Right forelimb (tissue), 1 donor: ENCODE measurements at regions not wholly inside any gene's neighbourhood (a gene's known extent, or its start where the extent isn't known, plus 50 kb on each side); places are given as distances from the start of the nearest gene placed in this dataset.

Experiments
- DNase-seq: peaks from one replicate; pipeline ENCODE4 v3.0.0-alpha.2; 2018

DNA sequence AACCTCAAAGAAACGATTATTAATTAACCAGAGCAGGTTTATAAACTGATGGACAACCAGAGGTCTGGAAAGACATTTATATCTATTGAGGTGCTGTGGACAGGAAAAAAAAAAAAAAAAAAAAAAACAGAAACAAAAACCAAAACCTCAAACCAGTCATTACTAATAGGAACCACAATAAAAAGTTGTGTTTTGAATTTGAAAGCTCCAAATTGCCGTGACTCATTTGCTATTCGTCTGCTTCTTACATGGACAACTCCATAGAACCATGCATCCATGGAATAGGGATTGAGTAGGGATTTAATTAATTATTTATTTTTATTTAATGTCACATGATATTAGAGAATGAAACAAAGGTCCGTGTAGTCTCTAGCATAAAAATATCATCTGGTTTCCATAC, 134.1 kb upstream of the SSTR1 start:
- DNase-seq = no peak

DNA sequence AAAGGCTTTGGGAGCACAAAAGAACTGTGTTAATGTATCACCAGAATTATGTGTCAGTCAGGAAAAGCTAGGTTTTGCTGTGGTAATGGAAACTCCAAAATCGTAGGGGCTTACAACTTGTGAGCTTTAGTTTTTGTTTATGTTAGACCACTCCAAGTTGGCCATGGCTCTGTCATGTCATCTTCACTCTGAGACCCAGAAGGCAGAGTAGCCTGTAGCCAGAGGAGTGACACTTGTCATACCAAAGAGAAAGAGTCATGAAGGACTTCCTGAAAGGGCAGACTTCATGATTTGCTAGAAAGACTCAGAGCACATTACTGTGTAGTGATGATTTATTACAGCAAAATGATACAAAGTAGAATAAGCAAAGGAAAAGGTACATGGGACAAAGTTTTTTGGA, 133.6 kb upstream of the SSTR1 start:
- no peak for DNase-seq

DNA sequence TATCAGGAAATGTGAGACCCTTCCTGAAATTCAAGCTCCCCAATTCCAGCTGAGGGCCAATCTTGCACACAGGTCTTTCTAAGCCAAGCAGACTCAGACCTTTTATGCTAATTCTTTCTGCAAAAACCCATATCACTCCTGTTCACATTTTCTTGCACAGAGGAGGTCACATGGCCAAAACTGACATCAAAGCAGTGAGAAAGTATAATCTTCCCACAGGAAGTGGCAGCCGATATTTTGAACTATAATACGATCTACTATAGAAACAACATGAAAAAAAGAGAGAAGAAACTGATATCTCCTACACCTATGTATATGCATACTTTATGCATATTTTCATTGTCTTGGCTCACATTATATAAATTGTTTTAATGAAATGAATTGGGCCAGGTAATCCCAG, 132.9 kb upstream of the SSTR1 start:
- no peak for DNase-seq

DNA sequence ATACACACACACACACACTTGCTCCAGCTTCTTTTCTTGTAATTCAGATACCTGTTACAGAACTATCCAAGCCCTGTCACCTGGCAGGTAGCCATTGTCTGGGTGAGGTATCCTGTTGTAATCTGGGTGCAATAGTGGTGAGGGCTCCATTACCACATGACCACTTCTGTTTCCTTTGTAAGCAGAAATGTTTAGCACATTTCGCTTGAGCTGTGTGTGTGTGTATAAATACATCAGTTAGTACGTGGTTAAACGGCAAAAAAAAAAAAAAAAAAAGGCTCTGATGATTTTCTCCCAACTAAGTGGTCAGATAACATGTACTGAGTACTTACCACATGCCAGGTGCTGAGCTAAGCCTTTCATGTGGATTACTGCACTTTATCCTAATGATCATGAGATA, 129.3 kb upstream of the SSTR1 start:
- no peak for DNase-seq

DNA sequence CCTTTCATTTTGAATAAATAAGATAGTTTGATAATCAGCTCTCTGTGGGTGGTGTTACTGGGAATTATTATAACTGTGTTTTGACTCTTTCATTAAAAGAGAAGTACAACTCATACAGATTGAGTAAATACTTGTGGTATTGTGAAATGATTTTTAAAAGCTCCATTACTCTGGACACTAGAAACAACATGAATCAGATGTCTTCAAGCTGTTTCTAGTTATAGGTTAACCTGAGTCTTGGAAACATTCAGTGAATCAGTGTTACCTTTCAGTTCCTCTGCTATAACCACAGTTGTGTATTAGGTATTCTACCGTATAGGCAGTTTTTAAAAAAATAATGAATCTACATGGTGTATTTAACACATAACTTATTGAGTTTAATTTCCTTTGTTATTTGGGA, 128.4 kb upstream of the SSTR1 start:
- no peak for DNase-seq

DNA sequence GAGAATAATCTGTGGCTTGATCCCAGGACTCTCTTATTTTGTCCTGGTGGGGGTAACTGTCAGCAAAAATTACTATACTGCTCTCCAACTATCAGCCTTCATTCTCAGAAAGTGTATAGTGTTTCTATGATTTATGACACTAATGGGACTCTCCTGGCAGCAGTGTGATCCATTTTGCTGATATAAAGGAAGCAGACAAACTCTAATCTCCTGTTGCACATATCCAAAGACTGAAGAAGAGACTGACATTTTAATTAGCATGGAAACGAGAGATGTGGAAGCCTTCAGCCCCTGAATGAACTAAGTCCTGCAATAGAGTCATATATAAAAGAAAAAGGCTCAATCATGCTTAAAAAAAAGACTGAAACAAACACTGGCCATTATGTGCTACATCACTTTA, 127.8 kb upstream of the SSTR1 start:
- no peak for DNase-seq

DNA sequence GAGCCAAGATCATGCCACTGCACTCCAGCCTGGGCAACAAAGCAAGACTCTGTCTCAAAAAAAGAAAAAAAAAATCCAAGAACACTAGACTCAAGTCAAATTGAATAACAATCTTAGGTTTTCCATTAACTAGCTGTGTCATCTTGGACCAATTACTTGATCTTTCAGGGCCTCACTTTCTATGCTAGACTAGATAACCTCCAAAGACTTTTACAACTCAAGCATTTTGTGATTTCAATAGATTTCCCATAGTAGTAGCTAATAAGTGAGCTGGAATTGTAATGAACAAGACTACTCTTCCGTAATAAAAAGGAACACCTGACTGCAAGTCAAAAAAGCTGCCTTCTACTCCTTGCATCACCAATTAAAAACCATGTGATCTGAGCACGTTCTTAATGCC, 127.0 kb upstream of the SSTR1 start:
- no peak for DNase-seq

DNA sequence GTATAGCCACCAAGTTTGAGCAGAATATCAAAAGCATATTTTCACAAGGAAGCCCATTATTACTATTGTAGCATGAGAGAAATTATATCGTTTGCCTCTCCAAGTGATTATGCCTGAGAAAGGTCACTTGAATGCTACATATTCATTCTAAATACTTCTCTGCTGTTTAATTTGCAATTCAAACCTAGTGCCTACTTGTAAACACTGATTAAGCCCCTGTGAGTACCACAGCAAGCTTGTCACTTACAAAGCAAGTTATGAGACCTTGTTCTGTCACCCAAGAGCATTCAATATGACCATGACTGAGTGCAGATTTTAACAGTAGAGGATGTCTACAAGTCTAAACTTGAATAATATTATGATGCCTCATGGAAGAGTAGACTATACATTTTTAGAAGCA, 124.7 kb upstream of the SSTR1 start:
- DNase-seq = no peak

DNA sequence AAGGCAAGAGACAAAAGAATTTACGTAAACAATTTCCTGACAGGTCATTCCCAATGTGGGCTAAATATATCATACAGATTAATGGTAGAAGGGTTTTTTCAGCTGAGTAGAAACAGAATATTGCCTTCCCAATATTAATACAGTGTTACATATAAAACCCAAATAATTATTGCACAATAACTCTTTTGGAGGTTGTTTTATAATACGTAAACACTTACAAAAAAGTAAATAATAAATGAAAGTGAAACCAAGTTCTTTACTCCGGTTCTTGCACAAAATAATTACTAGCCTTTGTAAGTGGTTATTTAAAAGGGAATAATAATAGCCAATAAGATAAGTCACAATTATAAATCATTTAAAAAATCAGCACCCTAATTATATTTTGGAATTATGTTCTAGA, 118.6 kb upstream of the SSTR1 start:
- DNase-seq = no peak

DNA sequence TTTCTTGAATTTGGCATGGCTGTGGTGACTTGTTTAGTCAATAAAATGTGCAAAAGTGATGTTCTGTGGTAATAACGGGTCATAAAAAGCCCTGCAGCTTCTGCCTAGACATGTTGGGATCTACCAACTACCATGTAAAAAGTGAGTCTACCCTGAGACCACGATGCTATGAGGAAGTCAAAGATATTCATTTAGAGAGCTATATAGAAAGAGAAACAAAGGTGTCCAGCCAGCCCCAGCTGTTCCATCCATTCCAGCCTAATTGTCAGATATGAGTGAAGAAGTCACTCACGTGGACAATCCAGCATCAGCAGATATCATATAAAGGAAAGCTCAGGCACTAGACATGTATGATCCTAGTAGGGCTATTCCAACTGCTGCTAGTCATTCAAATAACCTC, 117.2 kb upstream of the SSTR1 start:
- DNase-seq = no peak

DNA sequence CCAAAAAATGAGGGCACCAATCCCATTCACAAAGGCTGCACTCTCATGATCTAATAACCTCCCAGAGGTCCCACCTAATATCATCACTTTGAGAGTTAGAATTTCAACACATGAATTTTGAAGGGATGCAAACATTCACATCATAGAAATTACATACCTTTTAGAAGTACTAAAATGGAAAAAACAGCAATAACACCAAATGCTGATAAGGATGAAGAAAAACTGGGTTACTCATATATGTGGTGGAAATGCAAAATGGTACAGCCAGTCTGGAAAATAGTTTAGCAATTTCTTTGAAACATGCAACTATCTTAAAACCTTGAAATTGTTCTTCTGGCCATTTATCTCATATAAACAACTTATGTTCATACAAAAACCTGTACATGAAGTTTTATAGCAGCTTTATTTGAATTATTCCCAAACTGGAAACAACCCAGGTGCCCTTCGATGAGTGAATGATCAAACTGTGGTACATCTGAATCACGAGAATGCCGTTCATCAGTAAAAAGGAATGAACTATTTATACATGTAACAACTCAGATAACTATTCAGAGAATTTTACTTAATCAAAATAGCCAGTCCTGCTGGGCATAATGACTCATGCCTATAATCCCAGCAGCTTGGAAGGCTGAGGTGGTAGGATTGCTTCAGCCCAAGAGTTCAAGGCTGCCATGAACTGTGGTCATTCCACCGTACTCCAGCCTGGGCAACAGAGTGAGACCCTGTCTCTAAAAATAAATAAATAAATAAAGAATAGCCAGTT, 109.4 kb upstream of the SSTR1 start:
- DNase-seq = no peak

DNA sequence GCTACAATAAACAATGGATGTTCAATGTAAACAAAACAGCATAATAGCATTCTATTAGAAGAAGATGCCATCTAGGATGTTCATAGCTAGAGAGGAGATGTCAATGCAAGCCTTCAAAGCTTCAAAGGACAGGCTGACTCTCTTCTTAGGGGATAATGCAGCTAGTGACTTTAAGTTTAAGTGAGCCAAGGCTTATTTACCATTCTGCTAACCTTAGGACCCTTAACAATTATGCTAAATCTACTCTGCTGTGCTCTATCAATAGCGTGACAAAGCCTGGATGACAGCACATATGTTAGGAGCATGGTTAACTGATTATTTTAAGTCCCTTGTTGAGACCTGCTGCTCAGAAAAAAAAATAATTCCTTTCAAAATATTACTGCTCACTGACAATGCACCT, 106.0 kb upstream of the SSTR1 start:
- DNase-seq = no peak

DNA sequence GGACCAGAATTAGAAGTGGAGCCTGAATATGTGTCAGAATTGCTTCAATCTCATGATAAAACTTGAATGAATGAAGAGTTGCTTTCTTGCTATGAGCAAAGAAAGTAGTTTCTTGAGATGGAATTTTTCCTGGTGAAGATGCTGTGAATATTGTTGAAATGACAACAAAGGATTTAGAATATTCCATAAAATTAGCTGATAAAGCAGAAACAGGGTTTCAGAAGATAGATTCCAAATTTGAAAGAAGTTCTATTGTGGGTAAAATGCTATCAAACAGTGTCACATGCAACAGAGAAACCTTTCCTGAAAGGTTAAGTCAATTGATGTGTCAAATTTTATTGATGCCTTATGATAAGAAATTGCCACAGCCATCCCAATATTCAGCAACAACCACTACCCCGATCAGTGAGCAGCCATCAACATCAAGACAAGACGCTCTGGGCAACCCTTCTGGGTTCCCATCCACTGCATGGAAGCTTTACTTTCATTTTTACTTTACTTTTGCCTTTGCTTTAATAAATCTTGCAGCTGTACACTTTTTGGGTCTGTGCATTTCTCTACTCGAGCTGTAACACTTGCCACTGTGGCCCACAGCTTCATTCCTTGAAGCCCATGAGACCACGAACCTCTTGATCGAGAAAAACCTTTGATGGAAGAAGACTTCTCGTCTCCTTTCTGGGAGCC, 104.0 kb upstream of the SSTR1 start:
- DNase-seq = no peak

DNA sequence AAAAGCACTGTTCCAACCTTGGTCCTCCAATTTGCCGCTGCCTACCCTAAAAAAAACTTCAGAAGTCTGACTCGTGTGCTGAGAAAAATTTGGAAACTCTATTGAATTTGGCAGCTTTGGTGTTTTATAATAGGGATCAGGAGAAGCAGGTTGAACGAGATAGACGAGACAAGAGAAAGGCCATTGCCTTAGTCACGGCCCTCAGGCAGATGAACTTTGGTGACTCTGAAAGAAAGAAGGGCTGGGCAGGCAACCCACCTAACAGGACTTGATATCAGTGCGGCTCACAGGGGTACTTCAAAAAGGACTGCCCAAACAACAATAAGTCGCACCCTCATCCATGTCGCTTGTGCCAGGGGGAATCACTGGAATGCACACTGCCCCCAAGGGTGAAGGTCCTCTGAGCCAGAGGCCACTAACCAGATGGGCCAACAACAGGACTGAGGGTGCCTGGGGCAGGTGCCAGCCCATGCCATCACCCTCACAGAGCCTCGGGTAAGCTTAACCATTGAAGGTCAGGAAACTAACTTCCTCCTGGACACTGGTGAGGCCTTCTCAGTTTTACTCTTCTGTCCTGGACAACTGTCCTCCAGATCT, 102.5 kb upstream of the SSTR1 start:
- DNase-seq = no peak

DNA sequence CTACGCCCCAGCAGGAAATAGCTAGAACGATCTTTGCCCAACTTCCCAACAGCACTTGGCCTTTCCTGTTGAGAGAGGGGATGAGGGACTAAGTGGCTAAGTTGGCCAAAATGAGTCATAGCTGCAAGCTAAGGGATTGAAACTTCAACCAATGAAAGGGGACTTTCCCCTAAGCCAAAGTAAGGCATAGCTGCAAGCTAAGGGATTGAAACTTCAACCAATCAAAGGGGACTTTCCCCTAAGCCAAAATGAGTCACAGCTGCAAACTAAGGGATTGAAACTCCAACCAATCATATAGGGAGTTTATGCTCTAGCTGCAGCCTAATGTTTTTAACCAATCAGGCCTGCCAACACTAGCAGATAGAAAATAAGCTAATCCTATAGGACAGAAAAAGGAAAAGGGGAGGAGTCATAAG, 100.5 kb upstream of the SSTR1 start:
- DNase-seq = no peak

DNA sequence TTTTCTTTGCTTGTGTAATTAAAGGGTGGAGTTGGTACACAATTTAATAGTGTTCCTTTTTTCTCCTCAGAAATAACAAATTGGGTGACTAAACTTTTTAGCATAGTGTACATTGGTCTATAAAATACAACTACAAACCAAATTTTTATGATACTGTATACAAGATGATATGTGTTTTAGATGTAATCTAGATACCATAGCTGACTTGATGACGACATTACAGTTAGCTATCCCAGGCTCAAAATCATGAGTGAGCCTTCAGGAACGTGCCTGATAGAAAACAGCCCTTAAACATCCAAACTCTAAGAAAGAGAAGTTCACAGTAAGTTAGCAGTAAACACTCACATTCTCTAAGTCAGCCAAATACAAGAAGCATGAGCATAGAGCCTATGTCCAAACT, 99.0 kb upstream of the SSTR1 start:
- DNase-seq = no peak

DNA sequence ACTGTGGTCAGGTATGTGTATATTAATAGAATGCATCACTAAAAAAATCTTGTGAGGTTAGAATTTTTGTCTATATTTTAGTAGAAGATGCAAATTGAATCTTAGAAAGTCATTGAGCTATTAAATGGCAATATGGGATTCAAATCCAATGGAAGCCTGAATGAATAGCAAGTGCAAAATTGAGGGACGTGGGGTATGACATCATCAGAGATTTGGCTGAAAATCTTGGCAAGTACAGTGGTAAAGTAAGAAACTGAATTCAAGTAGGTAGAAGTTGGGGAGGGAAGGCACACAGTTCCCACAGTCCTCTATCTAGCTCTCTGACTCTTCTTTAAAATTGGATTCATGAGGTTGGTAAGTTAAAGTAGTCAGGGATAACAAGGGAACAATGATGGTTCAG, 97.4 kb upstream of the SSTR1 start:
- DNase-seq = no peak

DNA sequence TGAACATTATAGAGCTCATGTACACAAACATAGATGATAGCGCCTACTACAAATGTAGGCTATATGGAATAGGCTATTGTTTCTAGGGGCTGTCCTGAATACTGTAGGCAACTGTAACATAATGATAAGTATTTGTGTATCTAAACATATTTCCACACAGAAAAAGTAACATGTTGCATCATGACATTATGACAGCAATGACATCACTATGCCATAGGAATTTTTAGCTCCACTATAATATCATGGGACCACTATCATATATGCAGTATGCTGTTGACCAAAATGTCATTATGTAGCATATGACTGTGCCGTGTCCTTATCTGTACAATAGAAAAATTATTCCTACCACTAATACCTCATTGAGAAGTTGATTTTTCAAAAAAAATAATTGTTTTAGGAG, 96.7 kb upstream of the SSTR1 start:
- DNase-seq = no peak

DNA sequence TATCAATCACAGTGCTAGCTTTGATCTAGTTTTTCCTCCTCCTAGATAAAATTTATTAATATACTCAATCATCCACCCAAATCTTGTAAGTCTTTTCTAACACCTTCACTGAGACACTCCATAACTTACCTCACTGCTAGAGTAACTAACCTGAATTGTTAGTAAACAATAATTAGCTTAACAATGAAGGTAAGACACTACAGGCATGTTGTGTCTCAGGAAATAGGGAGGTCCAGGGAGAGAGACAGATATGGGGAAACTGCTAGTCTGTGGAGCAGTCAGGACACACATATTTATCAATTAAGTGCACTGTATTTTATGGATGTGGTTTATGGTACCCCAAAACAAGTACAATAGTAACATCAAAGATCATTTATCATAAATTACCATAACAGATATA, 94.2 kb upstream of the SSTR1 start:
- no peak for DNase-seq

DNA sequence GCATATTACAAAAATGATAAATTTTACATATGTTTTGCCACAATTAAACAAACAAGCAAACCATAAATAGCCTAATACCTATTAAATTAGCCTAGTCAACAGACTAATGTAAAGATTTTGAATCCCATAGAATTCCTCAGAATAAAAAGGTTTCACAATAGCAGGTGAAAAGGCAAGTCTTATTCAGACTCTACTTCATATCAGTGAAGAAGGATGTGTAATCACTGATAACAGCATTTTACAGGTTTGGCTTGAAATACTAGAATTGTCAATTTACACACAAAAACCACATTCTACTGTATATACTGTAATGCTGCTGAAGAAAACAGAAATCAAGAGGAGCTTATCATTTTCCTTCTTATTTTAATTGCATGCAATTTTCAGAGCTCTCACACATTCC, 90.8 kb upstream of the SSTR1 start:
- no peak for DNase-seq

DNA sequence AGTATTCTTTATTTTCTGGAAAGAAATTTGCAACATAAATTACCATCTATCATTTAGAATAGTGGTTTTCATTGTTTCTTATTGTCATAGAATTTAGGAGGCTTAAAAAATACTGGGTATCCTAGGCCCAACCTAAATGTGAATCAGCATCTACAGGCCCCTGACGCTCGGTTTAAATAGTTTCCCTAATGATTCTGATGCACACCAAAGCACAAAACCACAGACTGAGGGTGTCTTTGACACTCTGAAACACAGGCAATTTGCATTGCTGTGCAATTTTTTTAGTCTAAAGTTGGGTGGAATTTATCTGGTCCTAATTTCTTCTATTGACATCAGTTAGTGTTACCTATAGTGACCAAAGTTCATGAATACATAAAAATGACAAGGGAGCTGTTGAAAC, 87.6 kb upstream of the SSTR1 start:
- DNase-seq = no peak

DNA sequence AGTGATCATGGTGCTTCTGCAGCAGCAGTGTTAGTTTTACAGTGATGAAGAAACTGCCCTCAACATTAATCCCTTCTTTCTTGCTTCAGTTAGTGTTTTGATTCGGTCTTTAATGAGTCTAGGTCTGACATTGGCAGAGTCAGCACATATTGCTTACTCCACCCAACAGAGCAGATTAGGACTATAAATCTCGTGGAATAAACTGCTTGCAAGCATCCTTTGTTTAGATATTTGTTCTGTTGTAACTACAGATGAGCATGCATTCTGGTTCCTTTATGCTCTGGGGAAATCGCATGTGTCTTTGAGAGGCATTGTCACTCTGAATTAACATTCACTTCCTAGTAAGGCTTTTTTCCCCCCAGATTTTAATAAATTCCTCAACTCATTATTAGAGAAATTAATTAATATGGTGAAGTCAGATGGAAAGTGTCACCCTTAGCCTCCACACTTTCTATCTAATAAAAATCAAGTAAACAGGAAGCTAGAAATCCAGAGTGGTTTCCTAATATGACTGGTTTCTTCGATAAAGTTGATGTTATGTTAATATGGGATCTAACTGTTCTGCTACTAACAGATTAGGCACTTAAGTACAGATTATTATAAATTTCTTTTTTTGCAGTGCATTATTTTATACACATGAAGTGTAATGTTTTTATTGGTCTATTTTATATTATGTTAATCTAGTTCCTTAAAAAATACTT, 86.2 kb upstream of the SSTR1 start:
- no peak for DNase-seq

DNA sequence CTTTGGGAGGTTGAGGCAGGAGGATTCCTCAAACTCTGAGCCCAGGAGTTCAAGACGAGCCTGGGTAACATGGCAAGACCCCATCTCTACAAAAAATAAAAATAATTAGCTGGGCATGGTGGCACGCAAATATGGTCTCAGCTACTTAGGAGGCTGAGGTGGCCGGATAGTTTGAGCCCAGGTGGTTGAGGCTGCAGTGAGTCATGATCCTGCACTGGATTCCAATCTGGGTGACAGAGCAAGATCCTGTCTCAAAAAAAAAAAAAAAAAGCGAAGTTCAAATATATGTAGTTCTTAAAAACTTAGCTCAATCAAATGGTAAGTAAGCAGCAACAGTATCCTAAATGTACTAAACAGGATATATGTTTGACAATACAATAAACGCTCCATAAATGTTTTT, 85.5 kb upstream of the SSTR1 start:
- no peak for DNase-seq

DNA sequence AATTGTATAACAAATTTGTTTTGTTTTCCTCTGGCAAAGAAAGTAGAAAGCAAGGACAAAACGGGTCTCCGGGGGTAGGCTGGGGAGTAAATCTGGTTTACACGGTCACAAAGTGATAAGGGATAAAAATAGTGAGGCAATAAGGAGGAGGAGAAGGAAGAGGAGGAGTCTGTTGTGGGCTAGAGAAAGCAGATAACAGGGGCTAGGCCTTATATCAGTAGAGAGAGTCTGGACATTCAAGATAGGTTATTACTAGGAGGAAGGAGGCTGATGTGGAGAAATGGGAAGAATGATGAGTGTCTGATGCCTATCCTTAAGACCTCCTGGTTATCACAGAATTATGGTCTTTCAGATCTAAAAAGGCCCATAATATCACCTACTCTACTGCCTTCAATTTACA, 83.2 kb upstream of the SSTR1 start:
- no peak for DNase-seq
